ENCODE measurements at regions not wholly inside any gene's neighbourhood (a gene's known extent, or its start where the extent isn't known, plus 50 kb on each side); places are given as distances from the start of the nearest gene placed in this dataset.

GRCh38 chr19:28880735-28881401 is 332.1 kb downstream of the UQCRFS1 start (continued):
- no peak for TF ChIP-seq FOXP1 (CRISPR knock-in tag; IDR thresholded peaks at IDR 0.05; ENCODE audit: borderline replicate concordance)
- no peak for TF ChIP-seq SOX15 (CRISPR knock-in tag; IDR thresholded peaks at IDR 0.05)
- TF ChIP-seq ATF6 (CRISPR knock-in tag; IDR thresholded peaks at IDR 0.05): no peak
- no peak for TF ChIP-seq TEAD4 (CRISPR knock-in tag; IDR thresholded peaks at IDR 0.05)
- no peak for TF ChIP-seq E2F4 (CRISPR knock-in tag; IDR thresholded peaks at IDR 0.05; ENCODE audit: borderline replicate concordance, low read depth)
- TF ChIP-seq MXD4 (CRISPR knock-in tag; IDR thresholded peaks at IDR 0.05; ENCODE audit: borderline replicate concordance): peak; percentile 99
- TF ChIP-seq TP53 (CRISPR knock-in tag; IDR thresholded peaks at IDR 0.05): no peak
- TF ChIP-seq ESRRA (CRISPR knock-in tag; IDR thresholded peaks at IDR 0.05; ENCODE audit: borderline replicate concordance): no peak
- no peak for TF ChIP-seq GABPB1 (CRISPR knock-in tag; IDR thresholded peaks at IDR 0.05)
- no peak for TF ChIP-seq ZNF396 (CRISPR knock-in tag; IDR thresholded peaks at IDR 0.05; ENCODE audit: borderline replicate concordance)
- no peak for TF ChIP-seq ZNF138 (CRISPR knock-in tag; conservative IDR thresholded peaks at IDR 0.05)
- TF ChIP-seq ZNF263 (CRISPR knock-in tag; IDR thresholded peaks at IDR 0.05; ENCODE audit: low read depth): no peak
- TF ChIP-seq AFF4 (CRISPR knock-in tag; IDR thresholded peaks at IDR 0.05; ENCODE audit: borderline replicate concordance): no peak
- no peak for TF ChIP-seq NFYB (CRISPR knock-in tag; conservative IDR thresholded peaks at IDR 0.05; ENCODE audit: low read depth)
- TF ChIP-seq NR1H2 (CRISPR knock-in tag; IDR thresholded peaks at IDR 0.05): no peak
- TF ChIP-seq ZBTB43 (CRISPR knock-in tag; IDR thresholded peaks at IDR 0.05): no peak
- TF ChIP-seq IRF2 (CRISPR knock-in tag; IDR thresholded peaks at IDR 0.05; ENCODE audit: borderline replicate concordance, low read depth): no peak
- no peak for TF ChIP-seq OVOL2 (CRISPR knock-in tag; IDR thresholded peaks at IDR 0.05; ENCODE audit: borderline replicate concordance)
- no peak for TF ChIP-seq RELA (CRISPR knock-in tag; IDR thresholded peaks at IDR 0.05; ENCODE audit: borderline replicate concordance)
- TF ChIP-seq SP1 (CRISPR knock-in tag; conservative IDR thresholded peaks at IDR 0.05): no peak
- no peak for TF ChIP-seq ZNF317 (CRISPR knock-in tag; IDR thresholded peaks at IDR 0.05; ENCODE audit: borderline replicate concordance, low read depth)
- TF ChIP-seq ZNF416 (CRISPR knock-in tag; IDR thresholded peaks at IDR 0.05): no peak
- no peak for TF ChIP-seq E2F5 (CRISPR knock-in tag; IDR thresholded peaks at IDR 0.05)
- no peak for TF ChIP-seq SMAD4 (CRISPR knock-in tag; IDR thresholded peaks at IDR 0.05)
- TF ChIP-seq GRHL2 (CRISPR knock-in tag; IDR thresholded peaks at IDR 0.05; ENCODE audit: insufficient replicate concordance, severe bottlenecking): peak; percentile 79
- no peak for TF ChIP-seq NR2C2 (CRISPR knock-in tag; IDR thresholded peaks at IDR 0.05)
- TF ChIP-seq MAX (CRISPR knock-in tag; IDR thresholded peaks at IDR 0.05): no peak
- TF ChIP-seq ZSCAN18 (CRISPR knock-in tag; IDR thresholded peaks at IDR 0.05): peak; percentile 99
- no peak for TF ChIP-seq TCF7 (CRISPR knock-in tag; IDR thresholded peaks at IDR 0.05; ENCODE audit: low read depth)

Data from WTC11 (cell line).